ENCODE measurements at regions not wholly inside any gene's neighbourhood (a gene's known extent, or its start where the extent isn't known, plus 50 kb on each side); places are given as distances from the start of the nearest gene placed in this dataset.

DNA sequence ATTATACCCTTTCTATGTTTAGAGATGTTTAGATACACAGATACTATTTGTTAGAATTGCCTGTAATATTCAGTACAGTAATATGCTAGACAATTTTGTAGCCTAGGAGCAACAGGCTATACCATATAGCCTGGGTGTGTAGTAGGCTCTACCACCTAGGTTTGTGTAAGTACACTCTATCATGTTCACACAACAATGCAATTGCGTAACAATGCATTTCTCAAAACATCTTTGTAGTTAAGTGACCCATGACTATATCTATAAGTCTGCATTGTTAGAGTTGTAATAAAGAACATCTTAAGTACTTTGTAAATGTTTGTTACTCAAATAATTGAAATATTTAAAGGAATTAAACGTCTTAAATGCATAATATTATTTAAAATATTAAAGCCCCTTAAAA, 379.3 kb downstream of the PPP3CA start:
- TF ChIP-seq CTCF (IDR thresholded peaks at IDR 0.05) = no peak
- TF ChIP-seq POLR2A (IDR thresholded peaks at IDR 0.05) = no peak

Data from right lobe of liver (tissue), 4 donors.